Uterus (tissue), 3 donors: ENCODE measurements at regions not wholly inside any gene's neighbourhood (a gene's known extent, or its start where the extent isn't known, plus 50 kb on each side); places are given as distances from the start of the nearest gene placed in this dataset.

Experiments
- DNase-seq, 2 donors: peaks; one replicate each; pipeline ENCODE4 v3.0.0-alpha.2; 2019 to 2020
- H3K27ac ChIP-seq, 2 donors: fragments of 200-600 bp; sonication (generic); 1 replicate in 1 of 2; 2 replicates in 1 of 2; pipeline ENCODE4 v1.5.1; 2016 to 2018
- H3K27me3 ChIP-seq, 2 donors: fragments of 200-600 bp; sonication (generic); one replicate each; pipeline ENCODE4 v1.5.1; 2018 to 2019; ENCODE audit warnings: control low read depth in 1 of 2
- H3K36me3 ChIP-seq, 2 donors: fragments of 200-600 bp; sonication (generic); one replicate each; pipeline ENCODE4 v1.5.1; 2019; ENCODE audit warnings: control low read depth in 1 of 2
- H3K4me1 ChIP-seq, 2 donors: fragments of 200-600 bp; sonication (generic); one replicate each; pipeline ENCODE4 v1.5.1; 2018 to 2019; ENCODE audit warnings: control low read depth in 1 of 2
- H3K4me3 ChIP-seq, 2 donors: fragments of 200-600 bp; sonication (generic); 1 replicate in 1 of 2; 2 replicates in 1 of 2; pipeline ENCODE4 v1.5.1; 2018 to 2019; ENCODE audit warnings: mild to moderate bottlenecking in 1 of 2
- H3K9me3 ChIP-seq, 2 donors: fragments of 200-600 bp; sonication (generic); one replicate each; pipeline ENCODE4 v1.5.1; 2019; ENCODE audit warnings: control low read depth in 1 of 2
- POLR2A ChIP-seq, 2 donors: fragments of 450-650 bp; IDR thresholded peaks; one replicate each; pipeline ENCODE4 v1.6.1; 2016; ENCODE audit warnings: antibody characterized with exemption in 2 of 2, mild to moderate bottlenecking in 1 of 2, moderate library complexity in 1 of 2
- intact Hi-C: fragments of 100-400 bp; cut with DNase I; formaldehyde crosslinking; loops from one replicate; pipeline ENCODE4 v1.15.1; 2023; ENCODE audit warnings: low total_unique reads
- TF ChIP-seq, protein P1 (sequence below), 4 experiments: fragments of 200-600 bp in 2 of 4; fragments of 450-650 bp in 2 of 4; sonication (generic) in 2 of 4; IDR thresholded peaks; one replicate each; pipeline ENCODE4 v1.5.1; 2016 to 2019; ENCODE audit warnings: antibody characterized with exemption in 4 of 4, mild to moderate bottlenecking in 2 of 4, moderate library complexity in 1 of 4
- donor health status: DM: yes; HTN: yes; CAD: no.

DNA sequence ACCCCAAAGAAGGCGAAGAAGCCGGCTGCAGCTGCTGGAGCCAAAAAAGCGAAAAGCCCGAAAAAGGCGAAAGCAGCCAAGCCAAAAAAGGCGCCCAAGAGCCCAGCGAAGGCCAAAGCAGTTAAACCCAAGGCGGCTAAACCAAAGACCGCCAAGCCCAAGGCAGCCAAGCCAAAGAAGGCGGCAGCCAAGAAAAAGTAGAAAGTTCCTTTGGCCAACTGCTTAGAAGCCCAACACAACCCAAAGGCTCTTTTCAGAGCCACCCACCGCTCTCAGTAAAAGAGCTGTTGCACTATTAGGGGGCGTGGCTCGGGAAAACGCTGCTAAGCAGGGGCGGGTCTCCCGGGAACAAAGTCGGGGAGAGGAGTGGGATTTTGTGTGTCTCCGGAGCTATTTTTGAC lies 69.6 kb downstream of the HFE start:
- Histone ChIP-seq H3K27me3 (no peaks in the 10 kb centered on the region), H3K27ac (peak overlapping the region; percentile 97 to 99), H3K4me3 (peak overlapping the region; percentile 76 to 81), H3K36me3 (no peaks in the 10 kb centered on the region), H3K9me3 (no peaks in the 10 kb centered on the region), H3K4me1 (no peaks in the 10 kb centered on the region)
- intact Hi-C loops, result loop anchor here (2.0 to 10.0 kb wide), 2 partner anchors 32 to 52 kb away; a partner anchor contains a TSS
- DNase-seq, result peak; percentile 69 to 72
- TF ChIP-seq, protein P1, sequence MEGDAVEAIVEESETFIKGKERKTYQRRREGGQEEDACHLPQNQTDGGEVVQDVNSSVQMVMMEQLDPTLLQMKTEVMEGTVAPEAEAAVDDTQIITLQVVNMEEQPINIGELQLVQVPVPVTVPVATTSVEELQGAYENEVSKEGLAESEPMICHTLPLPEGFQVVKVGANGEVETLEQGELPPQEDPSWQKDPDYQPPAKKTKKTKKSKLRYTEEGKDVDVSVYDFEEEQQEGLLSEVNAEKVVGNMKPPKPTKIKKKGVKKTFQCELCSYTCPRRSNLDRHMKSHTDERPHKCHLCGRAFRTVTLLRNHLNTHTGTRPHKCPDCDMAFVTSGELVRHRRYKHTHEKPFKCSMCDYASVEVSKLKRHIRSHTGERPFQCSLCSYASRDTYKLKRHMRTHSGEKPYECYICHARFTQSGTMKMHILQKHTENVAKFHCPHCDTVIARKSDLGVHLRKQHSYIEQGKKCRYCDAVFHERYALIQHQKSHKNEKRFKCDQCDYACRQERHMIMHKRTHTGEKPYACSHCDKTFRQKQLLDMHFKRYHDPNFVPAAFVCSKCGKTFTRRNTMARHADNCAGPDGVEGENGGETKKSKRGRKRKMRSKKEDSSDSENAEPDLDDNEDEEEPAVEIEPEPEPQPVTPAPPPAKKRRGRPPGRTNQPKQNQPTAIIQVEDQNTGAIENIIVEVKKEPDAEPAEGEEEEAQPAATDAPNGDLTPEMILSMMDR (IDR thresholded peaks at IDR 0.05), result no peak
- TF ChIP-seq POLR2A (IDR thresholded peaks at IDR 0.05), result no peak

DNA sequence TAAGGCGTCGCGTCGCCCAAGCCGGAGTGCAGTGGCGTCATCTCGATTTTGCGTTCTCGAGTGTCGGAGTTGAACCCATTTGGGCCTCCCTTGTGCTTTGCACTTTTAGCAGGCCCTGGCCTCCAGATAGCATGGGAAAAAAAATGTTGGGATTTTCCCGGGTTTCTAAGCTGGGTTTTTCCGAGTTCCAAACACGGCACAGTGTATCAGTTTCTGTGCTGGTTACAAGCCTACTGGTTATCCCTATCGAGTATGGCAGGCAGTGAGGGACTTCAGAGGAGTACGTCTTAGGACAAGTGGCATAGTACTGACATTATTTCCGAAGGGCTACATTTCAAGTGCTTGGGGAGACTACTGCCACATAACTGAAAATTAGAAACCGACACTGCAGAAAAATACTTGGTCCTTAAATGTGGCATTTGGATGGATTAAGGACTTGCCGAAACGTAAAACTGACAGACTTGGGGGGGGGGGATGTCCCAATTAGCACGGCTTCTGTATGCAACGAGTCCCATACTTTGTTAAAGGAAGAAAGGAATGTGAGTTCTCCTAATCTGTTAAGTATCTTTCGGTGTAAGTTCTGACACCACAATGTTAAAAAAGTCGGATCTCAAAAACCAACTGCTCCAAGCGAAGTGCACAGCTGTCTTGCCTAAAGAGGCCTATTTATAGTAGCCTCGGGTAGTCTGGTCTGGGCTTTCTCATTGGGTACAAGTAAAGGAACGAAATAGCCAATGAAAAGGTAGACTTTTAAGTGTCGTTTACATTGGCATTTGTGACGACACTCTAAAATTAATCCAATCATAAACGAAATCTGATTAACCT lies 70.2 kb downstream of the HFE start:
- peak overlapping the region; percentile 76 to 81 for H3K4me3 ChIP-seq
- intact Hi-C loops, result loop anchor here (2.0 to 10.0 kb wide), 2 partner anchors 33 to 53 kb away; a partner anchor contains a TSS
- no peak for TF ChIP-seq POLR2A (IDR thresholded peaks at IDR 0.05)
- TF ChIP-seq, protein P1 (IDR thresholded peaks at IDR 0.05), result no peak
- H3K27ac ChIP-seq, result peak overlapping the region; percentile 97 to 99
- H3K9me3 ChIP-seq, result no peaks in the 10 kb centered on the region
- DNase-seq, result no peak
- H3K36me3 ChIP-seq, result no peaks in the 10 kb centered on the region
- H3K27me3 ChIP-seq, result no peaks in the 10 kb centered on the region
- no peaks in the 10 kb centered on the region for H3K4me1 ChIP-seq

DNA sequence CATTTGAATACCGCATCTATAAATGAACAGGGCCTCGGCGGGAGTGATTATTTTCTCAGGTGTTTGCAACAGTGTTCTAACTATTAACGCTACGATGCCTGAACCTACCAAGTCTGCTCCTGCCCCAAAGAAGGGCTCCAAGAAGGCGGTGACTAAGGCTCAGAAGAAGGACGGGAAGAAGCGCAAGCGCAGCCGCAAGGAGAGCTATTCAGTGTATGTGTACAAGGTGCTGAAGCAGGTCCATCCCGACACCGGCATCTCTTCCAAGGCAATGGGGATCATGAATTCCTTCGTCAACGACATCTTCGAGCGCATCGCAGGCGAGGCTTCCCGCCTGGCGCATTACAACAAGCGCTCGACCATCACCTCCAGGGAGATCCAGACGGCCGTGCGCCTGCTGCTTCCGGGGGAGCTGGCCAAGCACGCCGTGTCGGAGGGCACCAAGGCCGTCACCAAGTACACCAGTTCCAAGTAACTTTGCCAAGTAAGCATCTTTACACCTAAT lies 70.9 kb downstream of the HFE start:
- Histone ChIP-seq H3K27ac (peak overlapping the region; percentile 97 to 99), H3K27me3 (no peaks in the 10 kb centered on the region), H3K4me3 (peak overlapping the region; percentile 61 to 63), H3K9me3 (no peaks in the 10 kb centered on the region), H3K36me3 (no peaks in the 10 kb centered on the region), H3K4me1 (no peaks in the 10 kb centered on the region)
- TF ChIP-seq POLR2A (IDR thresholded peaks at IDR 0.05), result peak; percentile 98 to 99
- TF ChIP-seq, protein P1 (IDR thresholded peaks at IDR 0.05), result peak in 1 of 4 experiments; percentile 36
- intact Hi-C loops, result loop anchor here (10.0 kb wide), 1 partner anchor 53 kb away; a partner anchor contains a TSS
- peak; percentile 78 to 93 for DNase-seq

DNA sequence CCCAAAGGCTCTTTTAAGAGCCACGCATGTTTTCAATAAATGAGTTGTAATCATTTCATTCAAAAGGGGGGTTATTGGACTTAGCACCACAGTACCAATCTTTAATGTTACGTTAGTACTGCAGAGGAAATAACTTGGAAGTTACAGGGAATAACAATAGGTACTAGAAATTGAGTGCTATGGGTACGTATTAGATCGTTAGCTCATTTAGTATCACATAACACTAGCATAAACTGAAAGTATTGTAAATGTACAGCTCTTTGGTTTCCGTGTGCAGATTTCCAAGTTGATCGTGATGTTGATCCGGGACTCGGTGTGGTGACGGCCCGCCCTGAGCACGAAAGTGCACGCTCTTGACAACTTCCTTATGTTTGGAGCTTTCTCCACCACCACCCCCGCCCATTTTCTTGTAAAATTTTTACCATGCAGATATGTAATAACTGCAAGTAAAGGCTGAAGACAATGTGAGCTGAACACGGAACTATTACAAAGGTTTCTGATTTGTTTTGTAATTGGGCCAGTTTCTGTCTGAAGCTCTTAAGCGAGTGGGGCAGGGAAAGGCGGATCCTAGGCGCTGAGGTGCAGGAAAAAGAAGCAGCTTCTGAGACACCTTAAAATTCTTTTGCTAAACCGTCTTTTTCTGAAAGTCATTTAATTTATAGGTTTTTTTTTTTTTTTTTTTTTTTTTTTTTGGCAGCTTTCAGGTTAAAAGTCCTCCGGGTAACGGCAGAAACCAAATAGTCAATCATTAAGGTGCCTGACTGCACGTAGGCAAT lies 71.5 kb downstream of the HFE start:
- Histone ChIP-seq H3K36me3 (no peaks in the 10 kb centered on the region), H3K27me3 (no peaks in the 10 kb centered on the region), H3K9me3 (no peaks in the 10 kb centered on the region), H3K27ac (peak overlapping the region; percentile 97 to 99), H3K4me3 (peak overlapping the region; percentile 61 to 63), H3K4me1 (no peaks in the 10 kb centered on the region)
- DNase-seq, result peak; percentile 40 to 74
- intact Hi-C loops, result loop anchor here (10.0 kb wide), 1 partner anchor 54 kb away; a partner anchor contains a TSS
- no peak for TF ChIP-seq POLR2A (IDR thresholded peaks at IDR 0.05)
- TF ChIP-seq, protein P1 (IDR thresholded peaks at IDR 0.05), result no peak
